Gastroesophageal sphincter (tissue), 4 donors: ENCODE measurements at regions not wholly inside any gene's neighbourhood (a gene's known extent, or its start where the extent isn't known, plus 50 kb on each side); places are given as distances from the start of the nearest gene placed in this dataset.

ENCODE experiments used
- ATAC-seq: fragments of 150-250 bp; one replicate; pipeline ENCODE4 v1.9.1; 2016; ENCODE audit warnings: mild to moderate bottlenecking, moderate library complexity
- H3K27ac ChIP-seq, 4 donors: fragments of 200-600 bp; sonication (generic) in 3 of 4; 1 replicate in 3 of 4; 2 replicates in 1 of 4; pipeline ENCODE4 v1.5.1; 2016 to 2019
- H3K27me3 ChIP-seq: fragments of 200-600 bp; sonication (generic); one replicate; pipeline ENCODE4 v1.5.1; 2019
- H3K36me3 ChIP-seq, 2 donors: fragments of 200-600 bp; sonication (generic); one replicate each; pipeline ENCODE4 v1.5.1; 2019; ENCODE audit warnings: control low read depth in 1 of 2
- H3K4me1 ChIP-seq, 3 donors: fragments of 200-600 bp; sonication (generic); 1 replicate in 2 of 3; 2 replicates in 1 of 3; pipeline ENCODE4 v1.5.1; 2016 to 2019; ENCODE audit warnings: control low read depth in 2 of 3
- H3K4me3 ChIP-seq, 2 donors: fragments of 200-600 bp; sonication (generic); one replicate each; pipeline ENCODE4 v1.5.1; 2019; ENCODE audit warnings: mild to moderate bottlenecking in 1 of 2, moderate library complexity in 1 of 2
- H3K9me3 ChIP-seq, 3 donors: fragments of 200-600 bp; sonication (generic); one replicate each; pipeline ENCODE4 v1.5.1; 2017 to 2019; ENCODE audit warnings: control low read depth in 2 of 3
- CTCF ChIP-seq, 4 experiments: fragments of 200-600 bp in 2 of 4; fragments of 450-650 bp in 2 of 4; sonication (generic) in 1 of 4; IDR thresholded peaks; one replicate each; pipeline ENCODE4 v1.5.1; 2017 to 2019; ENCODE audit warnings: antibody characterized with exemption in 4 of 4, mild to moderate bottlenecking in 2 of 4, moderate library complexity in 2 of 4
- EP300 ChIP-seq: sonication (generic); formaldehyde crosslinking; IDR thresholded peaks from one replicate; pipeline ENCODE4 v1.6.1; 2017; ENCODE audit warnings: antibody characterized with exemption, mild to moderate bottlenecking
- POLR2A ChIP-seq, 2 donors: fragments of 450-650 bp; IDR thresholded peaks; one replicate each; pipeline ENCODE4 v1.6.1; 2017; ENCODE audit warnings: antibody characterized with exemption in 2 of 2, mild to moderate bottlenecking in 2 of 2, moderate library complexity in 1 of 2
- POLR2AphosphoS5 ChIP-seq: sonication (generic); formaldehyde crosslinking; IDR thresholded peaks from one replicate; pipeline ENCODE4 v1.6.1; 2017; ENCODE audit warnings: antibody characterized with exemption
- WGBS, 2 donors: methylation state at CpG; one replicate each; pipeline ENCODE4 v1.1.5; 2018; ENCODE audit warnings: low coverage in 1 of 2; 5-methylcytosine and 5-hydroxymethylcytosine counted together

- no peaks in the 10 kb centered on the region for H3K27me3 ChIP-seq
- no peak overlapping the region for H3K27ac ChIP-seq
- H3K4me3 ChIP-seq = no peak overlapping the region
- no peak for ATAC-seq
- H3K4me1 ChIP-seq = no peaks in the 10 kb centered on the region
- TF ChIP-seq EP300 (no peak), POLR2A (IDR thresholded peaks at IDR 0.05) (no peak), POLR2AphosphoS5 (no peak), CTCF (IDR thresholded peaks at IDR 0.05) (no peak)
- H3K36me3 ChIP-seq = no peaks in the 10 kb centered on the region
- no peaks in the 10 kb centered on the region for H3K9me3 ChIP-seq
- WGBS, 2 donors = 67 to 100% methylated on average over 1 to 2 of the region's 8 CpGs
These were observed 477.8 kb downstream of the CCDC171 start for GRCh38 chr9:16030528-16031185.

GRCh38 chr9:16031486-16031885 is 478.6 kb downstream of the CCDC171 start:
- TF ChIP-seq EP300 = no peak
- TF ChIP-seq POLR2AphosphoS5 = no peak
- no peak for TF ChIP-seq POLR2A (IDR thresholded peaks at IDR 0.05)
- no peak for TF ChIP-seq CTCF (IDR thresholded peaks at IDR 0.05)
- H3K4me1 ChIP-seq = no peaks in the 10 kb centered on the region
- no peaks in the 10 kb centered on the region for H3K9me3 ChIP-seq
- H3K27ac ChIP-seq = no peak overlapping the region
- 100% methylated on average over 1 of the region's 2 CpGs for WGBS, 2 donors
- no peak overlapping the region for H3K4me3 ChIP-seq
- no peaks in the 10 kb centered on the region for H3K27me3 ChIP-seq
- no peaks in the 10 kb centered on the region for H3K36me3 ChIP-seq
- no peak for ATAC-seq

GRCh38 chr9:16031971-16032370 is 479.1 kb downstream of the CCDC171 start:
- Histone ChIP-seq H3K36me3 (no peaks in the 10 kb centered on the region), H3K9me3 (no peaks in the 10 kb centered on the region), H3K27ac (peak overlapping the region in 1 of 4 donors; percentile 16), H3K4me1 (no peaks in the 10 kb centered on the region), H3K4me3 (no peak overlapping the region), H3K27me3 (no peaks in the 10 kb centered on the region)
- ATAC-seq = no peak
- no peak for TF ChIP-seq POLR2A (IDR thresholded peaks at IDR 0.05)
- no peak for TF ChIP-seq POLR2AphosphoS5
- no peak for TF ChIP-seq CTCF (IDR thresholded peaks at IDR 0.05)
- TF ChIP-seq EP300 = no peak
- WGBS, 2 donors = 26 to 73% methylated on average over 3 to 4 of the region's 6 CpGs

GRCh38 chr9:16032799-16033198 is 480.0 kb downstream of the CCDC171 start:
- ATAC-seq = no peak
- Histone ChIP-seq H3K4me3 (no peak overlapping the region), H3K27me3 (no peaks in the 10 kb centered on the region), H3K9me3 (no peaks in the 10 kb centered on the region), H3K4me1 (no peaks in the 10 kb centered on the region), H3K27ac (no peak overlapping the region), H3K36me3 (no peaks in the 10 kb centered on the region)
- WGBS, 2 donors = 100% methylated on average over 2 of the region's 2 CpGs; no CpG with 5 or more reads in 1 of the 2 donors
- TF ChIP-seq POLR2A (IDR thresholded peaks at IDR 0.05) (no peak), POLR2AphosphoS5 (no peak), CTCF (IDR thresholded peaks at IDR 0.05) (no peak), EP300 (no peak)

- 83 to 91% methylated on average over 3 to 6 of the region's 14 CpGs for WGBS, 2 donors
- Histone ChIP-seq H3K9me3 (no peaks in the 10 kb centered on the region), H3K4me3 (no peak overlapping the region), H3K4me1 (no peaks in the 10 kb centered on the region), H3K36me3 (no peaks in the 10 kb centered on the region), H3K27ac (no peak overlapping the region), H3K27me3 (no peaks in the 10 kb centered on the region)
- no peak for TF ChIP-seq EP300
- TF ChIP-seq CTCF (IDR thresholded peaks at IDR 0.05) = no peak
- TF ChIP-seq POLR2A (IDR thresholded peaks at IDR 0.05) = no peak
- no peak for TF ChIP-seq POLR2AphosphoS5
- ATAC-seq = no peak
These were observed 480.4 kb downstream of the CCDC171 start for GRCh38 chr9:16033253-16033652.
